ENCODE measurements at regions not wholly inside any gene's neighbourhood (a gene's known extent, or its start where the extent isn't known, plus 50 kb on each side); places are given as distances from the start of the nearest gene placed in this dataset.

- Histone ChIP-seq H3K36me3 (ENCODE audit: control insufficient read depth, insufficient read depth, low read length) (no peaks in the 10 kb centered on the region), H3K4me3 (ENCODE audit: low read depth, low read length) (no peak overlapping the region), H3K27me3 (ENCODE audit: control insufficient read depth, insufficient read depth, low read length) (no peaks in the 10 kb centered on the region)
- DNase-seq (ENCODE audit: low read depth): no peak
- ChIA-PET CTCF (no interaction called here), POLR2A (no interaction called here)
- TF ChIP-seq CTCF (IDR thresholded peaks at IDR 0.05; ENCODE audit: insufficient read depth, low read depth, low read length): no peak
These were observed 1134.6 kb downstream of the SI start for GRCh38 chr3:163943664-163944063.

- CTCF ChIA-PET: no interaction called here
- TF ChIP-seq CTCF (IDR thresholded peaks at IDR 0.05; ENCODE audit: insufficient read depth, low read depth, low read length): no peak
- Histone ChIP-seq H3K36me3 (ENCODE audit: control insufficient read depth, insufficient read depth, low read length) (no peaks in the 10 kb centered on the region), H3K27me3 (ENCODE audit: control insufficient read depth, insufficient read depth, low read length) (no peaks in the 10 kb centered on the region), H3K4me3 (ENCODE audit: low read depth, low read length) (no peak overlapping the region)
- no peak for DNase-seq (ENCODE audit: low read depth)
- POLR2A ChIA-PET: no interaction called here
These were observed 1138.4 kb downstream of the SI start for GRCh38 chr3:163939926-163940325.

- Histone ChIP-seq H3K27me3 (ENCODE audit: control insufficient read depth, insufficient read depth, low read length) (no peaks in the 10 kb centered on the region), H3K36me3 (ENCODE audit: control insufficient read depth, insufficient read depth, low read length) (no peaks in the 10 kb centered on the region), H3K4me3 (ENCODE audit: low read depth, low read length) (no peak overlapping the region)
- ChIA-PET CTCF (no interaction called here), POLR2A (no interaction called here)
- no peak for TF ChIP-seq CTCF (IDR thresholded peaks at IDR 0.05; ENCODE audit: insufficient read depth, low read depth, low read length)
- DNase-seq (ENCODE audit: low read depth): no peak
These were observed 1141.8 kb downstream of the SI start for GRCh38 chr3:163936543-163936942.

- ChIA-PET CTCF (no interaction called here), POLR2A (no interaction called here)
- Histone ChIP-seq H3K4me3 (ENCODE audit: low read depth, low read length) (no peak overlapping the region), H3K36me3 (ENCODE audit: control insufficient read depth, insufficient read depth, low read length) (no peaks in the 10 kb centered on the region), H3K27me3 (ENCODE audit: control insufficient read depth, insufficient read depth, low read length) (no peaks in the 10 kb centered on the region)
- no peak for TF ChIP-seq CTCF (IDR thresholded peaks at IDR 0.05; ENCODE audit: insufficient read depth, low read depth, low read length)
- DNase-seq (ENCODE audit: low read depth): no peak
These were observed 1142.9 kb downstream of the SI start for GRCh38 chr3:163935411-163935810.

- TF ChIP-seq CTCF (IDR thresholded peaks at IDR 0.05; ENCODE audit: insufficient read depth, low read depth, low read length): no peak
- ChIA-PET CTCF (interaction anchor here (0.7 kb wide), 1 partner anchor 77 kb away, joined by 4 read pairs; no protein-coding TSS in a partner anchor), POLR2A (no interaction called here)
- H3K4me3 ChIP-seq (ENCODE audit: low read depth, low read length): no peak overlapping the region
- no peak for DNase-seq (ENCODE audit: low read depth)
- H3K27me3 ChIP-seq (ENCODE audit: control insufficient read depth, insufficient read depth, low read length): no peaks in the 10 kb centered on the region
- H3K36me3 ChIP-seq (ENCODE audit: control insufficient read depth, insufficient read depth, low read length): no peaks in the 10 kb centered on the region
These were observed 1149.1 kb downstream of the SI start for GRCh38 chr3:163929069-163929652.
